GM18502 (cell line): ENCODE measurements at regions not wholly inside any gene's neighbourhood (a gene's known extent, or its start where the extent isn't known, plus 50 kb on each side); places are given as distances from the start of the nearest gene placed in this dataset.
A peak's percentile ranks its signal among the peaks of the same experiment; 100 is the strongest.
"Not testable (repeated sequence)": the region's sequence is repeated elsewhere in the genome, so short reads cannot be mapped to it uniquely, and the experiment has no call there.

ENCODE experiments used
- ATAC-seq: cut with Tn5 transposase; IDR thresholded peaks from one replicate; pipeline ENCODE4 v1.9.1; 2021; ENCODE audit warnings: mild to moderate bottlenecking; ENCODE audit not compliant: unreplicated experiment, poor library complexity

- ATAC-seq: no peak
These were observed 333.7 kb upstream of the CDH19 start for GRCh38 chr18:66937546-66937945.

GRCh38 chr18:66931010-66931409 is 327.1 kb upstream of the CDH19 start:
- no peak for ATAC-seq

- no peak for ATAC-seq
These were observed 312.9 kb upstream of the CDH19 start for GRCh38 chr18:66916834-66917233.

GRCh38 chr18:66900837-66901236 is 296.9 kb upstream of the CDH19 start:
- no peak for ATAC-seq

GRCh38 chr18:66895631-66896030 is 291.7 kb upstream of the CDH19 start:
- no peak for ATAC-seq

- ATAC-seq: no peak
These were observed 291.0 kb upstream of the CDH19 start for GRCh38 chr18:66894851-66895250.

- ATAC-seq: not testable (repeated sequence)
These were observed 288.5 kb upstream of the CDH19 start for GRCh38 chr18:66892388-66892787.

GRCh38 chr18:66874812-66875474 is 271.1 kb upstream of the CDH19 start:
- no peak for ATAC-seq

GRCh38 chr18:66874375-66874774 is 270.5 kb upstream of the CDH19 start:
- ATAC-seq: no peak

- no peak for ATAC-seq
These were observed 270.0 kb upstream of the CDH19 start for GRCh38 chr18:66873899-66874298.

GRCh38 chr18:66872277-66872676 is 268.4 kb upstream of the CDH19 start:
- ATAC-seq: peak; percentile 48

GRCh38 chr18:66867653-66868052 is 263.8 kb upstream of the CDH19 start:
- ATAC-seq: no peak

GRCh38 chr18:66866427-66866940 is 262.6 kb upstream of the CDH19 start:
- ATAC-seq: not testable (repeated sequence)

- ATAC-seq: no peak
These were observed 234.6 kb upstream of the CDH19 start for GRCh38 chr18:66838340-66838987.

GRCh38 chr18:66833646-66834045 is 229.8 kb upstream of the CDH19 start:
- no peak for ATAC-seq

GRCh38 chr18:66826211-66826610 is 222.3 kb upstream of the CDH19 start:
- ATAC-seq: no peak

- no peak for ATAC-seq
These were observed 221.5 kb upstream of the CDH19 start for GRCh38 chr18:66825347-66825746.

GRCh38 chr18:66819235-66819634 is 215.3 kb upstream of the CDH19 start:
- peak; percentile 71 for ATAC-seq

- no peak for ATAC-seq
These were observed 209.2 kb upstream of the CDH19 start for GRCh38 chr18:66813138-66813537.

GRCh38 chr18:66795051-66795450 is 191.2 kb upstream of the CDH19 start:
- no peak for ATAC-seq

- no peak for ATAC-seq
These were observed 188.6 kb upstream of the CDH19 start for GRCh38 chr18:66792466-66792865.

GRCh38 chr18:66780609-66781008 is 176.7 kb upstream of the CDH19 start:
- ATAC-seq: no peak
